Glomerular endothelial cell (primary cell): ENCODE measurements at regions not wholly inside any gene's neighbourhood (a gene's known extent, or its start where the extent isn't known, plus 50 kb on each side); places are given as distances from the start of the nearest gene placed in this dataset.
"Not testable (repeated sequence)": the region's sequence is repeated elsewhere in the genome, so short reads cannot be mapped to it uniquely, and the experiment has no call there.

Experiments used
- DNase-seq: peaks from one replicate; pipeline ENCODE4 v3.0.0-alpha.2; 2011; ENCODE audit warnings: low read depth, low spot score; ENCODE audit errors: extremely low read depth

DNA sequence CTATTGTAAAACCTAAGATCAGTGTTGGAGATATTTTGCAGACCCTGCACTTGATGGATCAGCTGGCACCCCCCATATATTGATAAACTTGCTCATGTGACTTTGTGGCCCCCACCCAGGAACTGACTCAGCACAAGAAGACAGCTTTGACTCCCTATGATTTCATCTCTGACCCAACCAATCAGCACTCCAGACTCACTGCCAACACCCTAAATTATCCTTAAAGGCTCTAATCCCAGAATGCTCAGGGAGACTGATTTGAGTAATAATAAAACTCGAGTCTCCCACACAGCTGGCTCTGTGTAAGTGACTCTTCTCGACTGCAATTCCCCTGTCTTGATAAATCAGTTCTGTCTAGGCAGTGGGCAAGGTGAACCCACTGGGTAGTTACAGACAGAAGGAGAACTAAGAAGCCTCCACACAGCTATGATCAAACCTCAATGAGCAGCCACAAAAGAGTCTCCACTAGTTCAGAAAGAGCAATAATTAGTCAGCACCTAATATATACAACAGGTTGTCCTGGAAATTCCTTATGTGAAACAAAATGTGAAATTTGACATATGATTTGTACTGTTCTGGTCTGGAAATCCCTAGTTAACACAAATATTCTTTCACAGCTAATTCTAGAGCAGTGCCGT, 52.2 kb downstream of the ACTL7B start:
- no peak for DNase-seq

- no peak for DNase-seq
Observed at GRCh38 chr9:108802967-108803366, 52.8 kb downstream of the ACTL7B start.

GRCh38 chr9:108801949-108802348, 53.8 kb downstream of the ACTL7B start:
- DNase-seq: no peak

- DNase-seq: no peak
Observed at GRCh38 chr9:108800632-108801099, 55.1 kb downstream of the ACTL7B start.

DNA sequence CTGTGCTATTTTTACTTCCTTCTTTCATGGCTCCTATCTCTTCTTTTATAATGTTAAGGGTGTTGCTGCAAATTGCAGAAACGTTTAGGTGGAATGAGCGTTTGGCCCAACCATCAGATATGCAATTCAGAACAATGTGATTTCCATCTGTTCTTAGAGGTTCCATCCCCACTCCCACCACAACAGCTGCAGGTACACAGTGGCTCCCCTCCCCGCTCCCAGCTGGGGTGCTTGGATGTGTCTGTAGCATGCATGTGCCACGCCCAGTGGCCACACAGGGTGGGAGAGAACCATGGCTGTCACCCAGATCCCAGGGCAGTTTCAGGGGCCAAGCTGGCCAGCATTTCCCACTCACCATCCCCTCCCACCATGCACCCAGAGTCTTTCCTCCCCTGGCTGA, 62.2 kb downstream of the ACTL7B start:
- DNase-seq: no peak

- DNase-seq: no peak
Observed at GRCh38 chr9:108789742-108790141, 66.0 kb downstream of the ACTL7B start.

GRCh38 chr9:108787690-108788048, 68.1 kb downstream of the ACTL7B start:
- DNase-seq: no peak

DNA sequence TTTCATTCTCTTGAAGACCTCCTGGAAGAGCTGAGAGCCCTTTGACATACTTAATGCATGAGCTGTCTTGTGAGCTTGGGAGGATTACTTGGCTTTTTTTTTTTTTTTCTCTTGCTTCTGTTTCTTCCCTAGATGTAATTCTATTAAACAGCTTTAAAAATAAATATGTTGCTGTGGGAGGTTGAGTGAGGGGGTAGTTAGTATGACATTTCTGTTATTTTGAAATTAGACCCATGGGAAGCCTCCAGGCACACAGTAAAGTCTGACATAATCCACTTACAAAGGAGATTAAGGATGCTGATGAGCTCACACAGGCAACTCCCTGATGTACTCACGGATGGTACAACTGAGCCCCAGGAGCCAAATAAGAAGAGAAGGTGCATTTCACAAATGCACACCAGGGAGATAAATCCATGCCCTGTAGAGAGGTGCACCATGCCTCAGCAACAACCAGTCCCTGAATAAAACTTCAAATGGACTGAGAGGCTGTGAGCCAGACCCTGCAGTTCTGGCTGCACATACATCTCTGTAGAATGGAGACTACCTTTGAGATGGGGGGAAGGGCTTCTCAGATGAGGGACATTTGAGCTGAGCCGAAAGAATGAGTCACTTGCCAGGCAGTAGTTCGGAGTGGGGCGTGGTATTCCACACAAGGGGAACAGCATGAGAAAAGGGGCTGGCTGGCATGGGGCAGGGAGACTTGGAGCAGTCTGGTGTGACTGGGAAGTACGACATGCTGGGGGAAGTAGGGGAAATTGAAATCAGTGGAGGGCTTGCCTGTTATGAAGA, 68.7 kb downstream of the ACTL7B start:
- DNase-seq: no peak

- no peak for DNase-seq
Observed at GRCh38 chr9:108786322-108786721, 69.5 kb downstream of the ACTL7B start.

GRCh38 chr9:108784998-108785397, 70.8 kb downstream of the ACTL7B start:
- no peak for DNase-seq

GRCh38 chr9:108783731-108784495, 71.9 kb downstream of the ACTL7B start:
- no peak for DNase-seq

GRCh38 chr9:108783326-108783725, 72.5 kb downstream of the ACTL7B start:
- DNase-seq: no peak

GRCh38 chr9:108780942-108781734, 74.6 kb downstream of the ACTL7B start:
- DNase-seq: no peak

GRCh38 chr9:108779551-108780325, 76.0 kb downstream of the ACTL7B start:
- no peak for DNase-seq

DNA sequence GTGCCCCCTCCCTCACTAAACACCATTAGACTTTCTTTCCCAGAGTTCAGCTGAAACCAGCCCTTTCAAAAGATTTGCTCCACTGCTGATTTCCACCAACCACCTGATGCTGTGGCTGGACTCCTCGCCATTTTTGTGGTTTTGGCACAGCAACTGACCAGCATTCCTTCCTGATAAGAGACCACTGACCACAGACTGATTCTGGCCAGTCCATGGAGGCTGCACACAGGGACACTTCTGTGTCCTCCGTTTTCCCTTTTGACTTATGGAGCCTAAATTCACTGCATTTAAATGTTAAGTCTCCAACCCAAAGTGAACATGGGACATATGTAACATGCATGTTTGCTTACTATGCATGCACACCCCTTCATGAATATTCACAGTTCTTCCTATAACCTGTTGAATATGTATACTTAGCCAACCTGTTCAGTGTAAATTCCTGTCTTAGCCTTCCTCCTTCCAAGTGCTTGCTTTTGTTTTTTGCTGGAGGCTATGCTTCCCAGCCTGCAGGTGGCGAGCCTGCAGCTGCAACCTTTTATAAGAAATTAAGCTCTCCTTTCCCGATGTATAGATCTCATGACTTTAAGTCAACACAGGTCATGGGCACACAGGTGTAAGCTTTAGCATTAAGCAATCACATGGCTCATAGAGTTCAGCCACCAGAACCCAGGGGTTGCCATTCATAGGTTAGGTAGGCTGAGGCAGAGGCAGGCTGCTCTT, 78.7 kb downstream of the ACTL7B start:
- no peak for DNase-seq

GRCh38 chr9:108775901-108776306, 79.9 kb downstream of the ACTL7B start:
- DNase-seq: no peak

DNA sequence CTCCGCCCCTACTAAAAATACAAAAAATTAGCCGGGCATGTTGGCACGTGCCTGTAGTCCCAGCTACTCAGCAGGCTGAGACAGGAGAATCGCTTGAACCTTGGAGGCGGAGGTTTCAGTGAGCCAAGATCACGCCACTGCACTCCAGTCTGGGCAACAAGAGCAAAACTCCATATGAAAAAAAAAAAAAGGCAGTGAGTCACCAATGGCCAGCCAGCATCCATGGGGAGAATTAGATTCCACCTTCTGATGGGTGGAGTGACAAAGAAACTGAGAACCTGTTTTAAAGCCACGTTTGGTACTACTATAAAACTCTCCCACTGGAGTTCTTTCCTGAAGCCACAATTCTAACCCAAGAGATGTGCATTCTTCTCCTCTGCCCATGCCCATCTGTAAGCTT, 81.7 kb downstream of the ACTL7B start:
- DNase-seq: not testable (repeated sequence)

GRCh38 chr9:108772301-108772894, 83.4 kb downstream of the ACTL7B start:
- DNase-seq: no peak

GRCh38 chr9:108768744-108769143, 87.0 kb downstream of the ACTL7B start:
- no peak for DNase-seq
